ENCODE measurements at regions not wholly inside any gene's neighbourhood (a gene's known extent, or its start where the extent isn't known, plus 50 kb on each side); places are given as distances from the start of the nearest gene placed in this dataset.

DNA sequence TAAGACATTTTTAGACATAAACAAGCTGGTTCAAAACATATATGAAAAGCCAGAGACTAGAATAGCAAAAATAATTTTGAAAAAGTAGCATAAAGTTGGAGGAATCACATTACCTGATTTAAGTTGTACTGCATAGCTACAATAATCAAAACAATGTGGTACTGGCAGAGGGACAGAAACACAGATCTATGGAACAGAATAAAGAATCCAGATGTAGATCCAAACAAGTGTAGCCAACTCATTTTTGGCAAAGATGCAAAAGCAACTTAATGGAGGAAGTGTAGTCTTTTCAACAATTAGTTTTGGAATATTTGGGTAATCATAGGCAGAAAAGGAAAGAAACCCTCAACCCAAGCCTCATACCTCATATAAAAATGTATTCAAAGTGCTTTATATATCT is 278.7 kb upstream of the ZNF521 start:
- ChIA-PET CTCF (no interaction called here), POLR2A (no interaction called here)
- FAIRE-seq (no peak), DNase-seq (ENCODE audit: low read depth, low spot score) (peak; percentile 37)
- H3K4me1 ChIP-seq (ENCODE audit: control insufficient read depth, extremely low read depth, insufficient read depth, low read length): no peaks in the 10 kb centered on the region
- dilution Hi-C loops (cut with MboI; ENCODE audit: extremely low pct_ligation_motif_present, low sequenced_read_pairs) (no loop called here), intact Hi-C loops (cut with micrococcal nuclease) (no loop called here)
- H3K27ac ChIP-seq (ENCODE audit: insufficient read depth, low read depth, low read length): no peak overlapping the region
- no peaks in the 10 kb centered on the region for H3K79me2 ChIP-seq (ENCODE audit: control insufficient read depth, insufficient read depth, low read length)
- no peaks in the 10 kb centered on the region for H3K9me3 ChIP-seq (replicated peaks; ENCODE audit: control insufficient read depth, insufficient read depth, low read length)
- H3K27me3 ChIP-seq (ENCODE audit: control insufficient read depth in 2 of 2, insufficient read depth in 2 of 2, low read length in 2 of 2): peaks cover 3 to 12% of the 10 kb centered on the region in 2 experiments
- H3K9me1 ChIP-seq (replicated peaks; ENCODE audit: control insufficient read depth, extremely low read depth, insufficient read depth, low read length): no peaks in the 10 kb centered on the region
- no peak overlapping the region for H3K9ac ChIP-seq (replicated peaks; ENCODE audit: extremely low read depth, insufficient read depth, low read length)
- H3K36me3 ChIP-seq (ENCODE audit: control insufficient read depth in 2 of 2, extremely low read depth in 1 of 2, insufficient read depth in 2 of 2, low read length in 2 of 2): no peaks in the 10 kb centered on the region
- no peak overlapping the region for H2AFZ ChIP-seq (ENCODE audit: low read depth, low read length)
- TF ChIP-seq MYC (IDR thresholded peaks at IDR 0.05; ENCODE audit: low read depth, low read length) (no peak), EZH2 (IDR thresholded peaks at IDR 0.05; ENCODE audit: borderline replicate concordance, low read depth, low read length, severe bottlenecking) (no peak), POLR2AphosphoS5 (IDR thresholded peaks at IDR 0.05; ENCODE audit: insufficient read depth, low read depth, low read length) (no peak), FOS (IDR thresholded peaks at IDR 0.05; ENCODE audit: borderline replicate concordance, insufficient read depth, low read length) (no peak), POLR2A (IDR thresholded peaks at IDR 0.05; ENCODE audit: low read depth, low read length) (no peak), JUN (IDR thresholded peaks at IDR 0.05; ENCODE audit: borderline replicate concordance, insufficient read depth, insufficient read length, low read depth) (no peak), GATA2 (IDR thresholded peaks at IDR 0.05; ENCODE audit: insufficient read depth, insufficient read length, low read depth, low read length) (no peak)
- TF ChIP-seq, protein P1, sequence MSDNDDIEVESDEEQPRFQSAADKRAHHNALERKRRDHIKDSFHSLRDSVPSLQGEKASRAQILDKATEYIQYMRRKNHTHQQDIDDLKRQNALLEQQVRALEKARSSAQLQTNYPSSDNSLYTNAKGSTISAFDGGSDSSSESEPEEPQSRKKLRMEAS (IDR thresholded peaks at IDR 0.05; ENCODE audit: insufficient read depth, insufficient read length): no peak
- TF ChIP-seq, protein P2, sequence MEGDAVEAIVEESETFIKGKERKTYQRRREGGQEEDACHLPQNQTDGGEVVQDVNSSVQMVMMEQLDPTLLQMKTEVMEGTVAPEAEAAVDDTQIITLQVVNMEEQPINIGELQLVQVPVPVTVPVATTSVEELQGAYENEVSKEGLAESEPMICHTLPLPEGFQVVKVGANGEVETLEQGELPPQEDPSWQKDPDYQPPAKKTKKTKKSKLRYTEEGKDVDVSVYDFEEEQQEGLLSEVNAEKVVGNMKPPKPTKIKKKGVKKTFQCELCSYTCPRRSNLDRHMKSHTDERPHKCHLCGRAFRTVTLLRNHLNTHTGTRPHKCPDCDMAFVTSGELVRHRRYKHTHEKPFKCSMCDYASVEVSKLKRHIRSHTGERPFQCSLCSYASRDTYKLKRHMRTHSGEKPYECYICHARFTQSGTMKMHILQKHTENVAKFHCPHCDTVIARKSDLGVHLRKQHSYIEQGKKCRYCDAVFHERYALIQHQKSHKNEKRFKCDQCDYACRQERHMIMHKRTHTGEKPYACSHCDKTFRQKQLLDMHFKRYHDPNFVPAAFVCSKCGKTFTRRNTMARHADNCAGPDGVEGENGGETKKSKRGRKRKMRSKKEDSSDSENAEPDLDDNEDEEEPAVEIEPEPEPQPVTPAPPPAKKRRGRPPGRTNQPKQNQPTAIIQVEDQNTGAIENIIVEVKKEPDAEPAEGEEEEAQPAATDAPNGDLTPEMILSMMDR (IDR thresholded peaks at IDR 0.05; ENCODE audit: extremely low read depth in 1 of 2, insufficient read depth in 1 of 2, low read depth in 1 of 2, low read length in 2 of 2): no peak
- H3K4me3 ChIP-seq (replicated peaks in 1 of 3; ENCODE audit: insufficient read depth in 1 of 3, low read depth in 1 of 3, low read length in 3 of 3): no peak overlapping the region
- BruUV-seq (replicated peaks): no TSS peak
- no peaks in the 10 kb centered on the region for H4K20me1 ChIP-seq (replicated peaks; ENCODE audit: control insufficient read depth, extremely low read depth, insufficient read depth, low read length)
- no peak overlapping the region for H3K4me2 ChIP-seq (ENCODE audit: insufficient read depth, low read length)
